ENCODE measurements at regions not wholly inside any gene's neighbourhood (a gene's known extent, or its start where the extent isn't known, plus 50 kb on each side); places are given as distances from the start of the nearest gene placed in this dataset.

- no peak overlapping the region for H3K4me3 ChIP-seq
- H3K36me3 ChIP-seq (ENCODE audit: insufficient read depth, low read length), result no peaks in the 10 kb centered on the region
- H3K9me3 ChIP-seq (ENCODE audit: low read depth, low read length), result no peaks in the 10 kb centered on the region
- H3K27ac ChIP-seq, result no peak overlapping the region
- DNase-seq (ENCODE audit: low read depth, low spot score), result no peak
- H3K9ac ChIP-seq (ENCODE audit: insufficient read length), result no peak overlapping the region
- TF ChIP-seq FOXP2 (optimal IDR thresholded peaks at IDR 0.05; ENCODE audit: control extremely low read depth, extremely low read length, insufficient read depth), result no peak
Observed at GRCh38 chr6:165729307-165729936, 66.4 kb upstream of the PDE10A start.

DNA sequence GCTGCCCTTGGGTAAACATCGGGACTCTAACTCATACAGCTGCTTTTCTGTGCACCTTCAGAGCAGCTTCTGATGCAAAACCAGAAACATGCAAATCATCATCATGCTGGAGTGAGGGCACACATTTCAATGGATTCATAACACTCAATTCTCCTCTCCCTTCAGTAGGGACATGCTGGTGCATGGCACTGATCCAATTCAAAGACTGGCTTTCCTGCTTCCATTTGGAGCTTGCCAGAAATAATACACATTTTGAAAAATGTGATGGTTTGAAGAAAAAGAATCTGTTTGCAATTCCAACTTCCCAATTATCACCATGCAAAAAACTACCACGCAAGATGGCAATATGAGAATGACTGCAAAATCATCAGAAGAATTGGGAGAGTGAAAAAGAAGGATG is 65.2 kb upstream of the PDE10A start:
- Histone ChIP-seq H3K27ac (no peak overlapping the region), H3K36me3 (ENCODE audit: insufficient read depth, low read length) (no peaks in the 10 kb centered on the region), H3K4me3 (no peak overlapping the region), H3K9ac (ENCODE audit: insufficient read length) (no peak overlapping the region), H3K9me3 (ENCODE audit: low read depth, low read length) (no peaks in the 10 kb centered on the region)
- TF ChIP-seq EZH2 (IDR thresholded peaks at IDR 0.05) (no peak), FOXP2 (optimal IDR thresholded peaks at IDR 0.05; ENCODE audit: control extremely low read depth, extremely low read length, insufficient read depth) (no peak), POLR2AphosphoS5 (IDR thresholded peaks at IDR 0.05; ENCODE audit: borderline replicate concordance, low read depth, low read length) (no peak)
- DNase-seq (ENCODE audit: low read depth, low spot score), result no peak

DNA sequence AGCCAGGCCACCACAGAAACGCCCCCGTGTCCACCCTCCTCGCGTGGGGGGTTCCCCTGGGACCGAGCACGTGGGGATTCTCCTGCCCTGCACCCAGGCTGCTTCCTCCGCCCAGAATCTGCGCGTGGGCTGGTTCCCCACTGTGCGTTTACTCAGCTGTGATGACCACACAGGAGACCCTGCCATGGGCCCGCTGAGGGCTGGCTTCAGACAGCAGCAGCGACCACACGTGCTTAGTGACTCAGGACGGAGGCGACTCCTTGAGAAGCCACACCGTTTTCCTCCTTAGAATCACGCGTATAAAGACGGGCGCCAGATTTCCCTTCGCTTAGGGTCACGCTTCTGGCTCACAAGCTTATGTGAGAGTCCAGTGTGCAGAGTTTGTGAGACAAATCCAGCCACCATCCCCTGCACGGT is 63.9 kb upstream of the PDE10A start:
- Histone ChIP-seq H3K27ac (no peak overlapping the region), H3K9ac (ENCODE audit: insufficient read length) (no peak overlapping the region), H3K9me3 (ENCODE audit: low read depth, low read length) (no peaks in the 10 kb centered on the region), H3K4me3 (no peak overlapping the region), H3K36me3 (ENCODE audit: insufficient read depth, low read length) (no peaks in the 10 kb centered on the region)
- no peak for DNase-seq (ENCODE audit: low read depth, low spot score)
- TF ChIP-seq FOXP2 (optimal IDR thresholded peaks at IDR 0.05; ENCODE audit: control extremely low read depth, extremely low read length, insufficient read depth) (no peak), EZH2 (IDR thresholded peaks at IDR 0.05) (no peak), POLR2AphosphoS5 (IDR thresholded peaks at IDR 0.05; ENCODE audit: borderline replicate concordance, low read depth, low read length) (no peak)

DNA sequence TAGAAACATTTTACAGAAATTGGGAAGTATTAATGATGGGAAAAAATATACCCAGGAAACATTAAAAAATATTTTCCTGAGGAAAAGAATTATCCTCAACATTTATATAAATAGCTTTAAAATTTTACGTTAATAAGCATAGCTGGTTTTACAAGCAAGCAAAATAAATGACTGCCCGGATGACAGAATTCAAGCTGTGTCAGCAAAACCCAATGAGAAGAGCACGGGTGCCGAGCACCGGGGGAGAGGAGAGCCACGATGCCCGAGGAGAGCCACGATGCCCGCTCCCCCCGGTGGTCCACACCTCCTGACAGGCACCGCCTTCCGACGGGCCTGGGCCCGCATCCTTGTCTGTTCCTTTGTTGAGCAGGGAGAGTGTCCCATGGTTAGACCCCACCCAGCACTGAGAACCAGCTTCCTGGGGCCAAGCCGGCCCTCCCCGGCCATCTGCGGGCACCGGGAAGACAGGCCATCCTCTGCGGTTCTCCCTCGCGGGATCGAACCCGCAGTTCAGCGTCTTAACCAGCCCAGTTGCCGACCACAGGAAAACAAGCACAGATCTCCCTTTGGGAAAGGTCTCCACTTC is 63.3 kb upstream of the PDE10A start:
- Histone ChIP-seq H3K4me3 (no peak overlapping the region), H3K36me3 (ENCODE audit: insufficient read depth, low read length) (no peaks in the 10 kb centered on the region), H3K9me3 (ENCODE audit: low read depth, low read length) (no peaks in the 10 kb centered on the region), H3K9ac (ENCODE audit: insufficient read length) (no peak overlapping the region), H3K27ac (no peak overlapping the region)
- no peak for DNase-seq (ENCODE audit: low read depth, low spot score)
- TF ChIP-seq EZH2 (IDR thresholded peaks at IDR 0.05) (no peak), POLR2AphosphoS5 (IDR thresholded peaks at IDR 0.05; ENCODE audit: borderline replicate concordance, low read depth, low read length) (no peak), FOXP2 (optimal IDR thresholded peaks at IDR 0.05; ENCODE audit: control extremely low read depth, extremely low read length, insufficient read depth) (no peak)

- Histone ChIP-seq H3K9me3 (ENCODE audit: low read depth, low read length) (no peaks in the 10 kb centered on the region), H3K27ac (no peak overlapping the region), H3K9ac (ENCODE audit: insufficient read length) (no peak overlapping the region), H3K4me3 (no peak overlapping the region), H3K36me3 (ENCODE audit: insufficient read depth, low read length) (no peaks in the 10 kb centered on the region)
- TF ChIP-seq FOXP2 (optimal IDR thresholded peaks at IDR 0.05; ENCODE audit: control extremely low read depth, extremely low read length, insufficient read depth), result no peak
- no peak for TF ChIP-seq POLR2AphosphoS5 (IDR thresholded peaks at IDR 0.05; ENCODE audit: borderline replicate concordance, low read depth, low read length)
- no peak for TF ChIP-seq EZH2 (IDR thresholded peaks at IDR 0.05)
- DNase-seq (ENCODE audit: low read depth, low spot score), result no peak
Observed at GRCh38 chr6:165725201-165725600, 62.2 kb upstream of the PDE10A start.

DNA sequence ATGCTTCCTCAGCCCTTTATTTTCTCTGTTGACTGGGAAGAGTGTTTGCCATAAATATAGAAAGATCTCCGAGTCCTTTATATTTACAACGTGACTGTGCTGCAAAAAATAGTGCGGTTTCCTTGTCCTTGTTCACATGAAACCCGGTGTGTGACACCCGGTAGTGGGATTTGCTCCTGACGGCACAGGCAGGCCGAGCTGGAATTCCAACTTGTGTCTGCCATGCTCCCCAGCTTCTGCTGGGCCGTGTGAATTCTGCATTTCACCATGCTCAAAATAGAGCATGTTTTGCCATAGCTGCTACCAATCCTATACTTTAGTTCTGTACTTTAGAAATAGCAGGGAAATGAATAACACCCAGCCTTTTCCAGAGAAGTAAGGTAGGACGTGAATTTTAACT is 60.3 kb upstream of the PDE10A start:
- no peak for DNase-seq (ENCODE audit: low read depth, low spot score)
- no peaks in the 10 kb centered on the region for H3K9me3 ChIP-seq (ENCODE audit: low read depth, low read length)
- no peak overlapping the region for H3K4me3 ChIP-seq
- H3K27ac ChIP-seq, result no peak overlapping the region
- H3K36me3 ChIP-seq (ENCODE audit: insufficient read depth, low read length), result no peaks in the 10 kb centered on the region
- TF ChIP-seq FOXP2 (optimal IDR thresholded peaks at IDR 0.05; ENCODE audit: control extremely low read depth, extremely low read length, insufficient read depth) (no peak), EZH2 (IDR thresholded peaks at IDR 0.05) (no peak)
- H3K9ac ChIP-seq (ENCODE audit: insufficient read length), result no peak overlapping the region

DNA sequence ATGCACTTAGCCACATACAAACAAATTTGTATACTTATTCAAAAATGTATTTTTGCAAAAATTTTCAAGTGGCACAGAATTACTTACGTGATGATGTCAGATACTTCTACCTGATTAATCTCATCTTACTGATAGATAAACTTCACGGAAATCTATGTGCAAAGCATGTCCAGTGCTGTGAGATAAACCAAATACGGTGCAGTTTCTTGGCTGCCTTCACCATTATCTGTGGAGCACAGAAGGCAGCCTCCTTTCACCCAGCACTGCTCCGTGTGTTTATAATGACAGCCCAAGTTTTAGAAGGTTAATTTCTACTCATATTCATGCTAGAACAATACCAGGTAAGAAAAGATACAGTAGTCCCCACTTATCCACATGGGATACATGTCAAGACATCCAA is 59.0 kb upstream of the PDE10A start:
- TF ChIP-seq FOXP2 (optimal IDR thresholded peaks at IDR 0.05; ENCODE audit: control extremely low read depth, extremely low read length, insufficient read depth) (no peak), EZH2 (IDR thresholded peaks at IDR 0.05) (no peak), POLR2AphosphoS5 (IDR thresholded peaks at IDR 0.05; ENCODE audit: borderline replicate concordance, low read depth, low read length) (no peak)
- Histone ChIP-seq H3K9ac (ENCODE audit: insufficient read length) (no peak overlapping the region), H3K36me3 (ENCODE audit: insufficient read depth, low read length) (no peaks in the 10 kb centered on the region), H3K27ac (no peak overlapping the region), H3K9me3 (ENCODE audit: low read depth, low read length) (no peaks in the 10 kb centered on the region), H3K4me3 (no peak overlapping the region)
- no peak for DNase-seq (ENCODE audit: low read depth, low spot score)

GRCh38 chr6:165721356-165721755 is 58.3 kb upstream of the PDE10A start:
- no peaks in the 10 kb centered on the region for H3K36me3 ChIP-seq (ENCODE audit: insufficient read depth, low read length)
- H3K27ac ChIP-seq, result no peak overlapping the region
- TF ChIP-seq EZH2 (IDR thresholded peaks at IDR 0.05) (no peak), POLR2AphosphoS5 (IDR thresholded peaks at IDR 0.05; ENCODE audit: borderline replicate concordance, low read depth, low read length) (no peak), FOXP2 (optimal IDR thresholded peaks at IDR 0.05; ENCODE audit: control extremely low read depth, extremely low read length, insufficient read depth) (no peak)
- no peaks in the 10 kb centered on the region for H3K9me3 ChIP-seq (ENCODE audit: low read depth, low read length)
- no peak for DNase-seq (ENCODE audit: low read depth, low spot score)
- H3K4me3 ChIP-seq, result no peak overlapping the region
- no peak overlapping the region for H3K9ac ChIP-seq (ENCODE audit: insufficient read length)

- DNase-seq (ENCODE audit: low read depth, low spot score), result no peak
- H3K27ac ChIP-seq, result no peak overlapping the region
- H3K9me3 ChIP-seq (ENCODE audit: low read depth, low read length), result no peaks in the 10 kb centered on the region
- no peak overlapping the region for H3K4me3 ChIP-seq
- no peak overlapping the region for H3K9ac ChIP-seq (ENCODE audit: insufficient read length)
- H3K36me3 ChIP-seq (ENCODE audit: insufficient read depth, low read length), result no peaks in the 10 kb centered on the region
- no peak for TF ChIP-seq POLR2AphosphoS5 (IDR thresholded peaks at IDR 0.05; ENCODE audit: borderline replicate concordance, low read depth, low read length)
- TF ChIP-seq FOXP2 (optimal IDR thresholded peaks at IDR 0.05; ENCODE audit: control extremely low read depth, extremely low read length, insufficient read depth), result no peak
- TF ChIP-seq EZH2 (IDR thresholded peaks at IDR 0.05), result no peak
Observed at GRCh38 chr6:165718491-165718891, 55.5 kb upstream of the PDE10A start.

Data from SK-N-MC (cell line).